ENCODE measurements at regions not wholly inside any gene's neighbourhood (a gene's known extent, or its start where the extent isn't known, plus 50 kb on each side); places are given as distances from the start of the nearest gene placed in this dataset.
"Not testable (repeated sequence)": the region's sequence is repeated elsewhere in the genome, so short reads cannot be mapped to it uniquely, and the experiment has no call there.

DNA sequence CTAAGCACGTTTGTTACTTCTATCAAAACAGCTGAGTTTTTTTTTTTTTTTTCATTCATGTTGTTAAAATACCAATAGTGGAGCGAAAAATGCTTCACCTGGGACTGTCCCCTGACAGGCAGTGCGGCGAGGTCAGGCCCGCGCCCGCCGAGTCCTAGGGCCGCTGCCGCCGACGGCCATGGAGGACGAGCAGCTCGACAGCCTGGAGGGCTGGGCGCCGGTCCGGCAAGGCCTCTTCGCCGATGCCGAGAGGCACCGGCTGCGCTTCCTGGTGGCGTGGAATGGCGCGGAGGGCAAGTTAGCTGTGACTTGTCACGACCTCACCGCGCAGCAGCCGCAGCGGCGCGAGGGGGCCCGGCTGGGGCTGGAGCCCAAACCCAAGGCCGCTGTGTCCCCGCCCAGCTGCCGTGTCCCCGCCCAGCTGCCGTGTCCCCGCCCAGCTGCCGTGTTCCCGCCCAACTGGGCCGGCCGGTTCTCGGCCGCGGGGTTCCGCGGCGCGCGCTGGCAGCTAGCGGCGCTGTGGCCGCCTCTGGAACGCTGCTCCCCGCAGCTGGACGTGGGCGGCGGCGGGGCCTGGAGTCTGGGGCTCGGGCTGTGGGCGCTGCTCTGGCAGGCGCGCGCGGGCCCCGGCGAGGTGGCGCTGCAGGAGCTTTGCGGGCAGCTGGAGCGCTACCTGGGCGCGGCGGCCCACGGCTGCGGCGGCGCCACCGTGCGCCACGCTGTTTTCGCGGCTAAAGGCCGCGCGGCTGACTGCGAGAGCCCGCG lies 56.7 kb upstream of the GOLGA8R start:
- not testable (repeated sequence) for H3K4me3 ChIP-seq (ENCODE audit: insufficient read depth, low read depth, low read length, poor library complexity, severe bottlenecking); H3K4me1 ChIP-seq (ENCODE audit: control insufficient read depth, insufficient read depth, low read length, poor library complexity, severe bottlenecking); H3K27ac ChIP-seq (ENCODE audit: insufficient read depth, low read length, poor library complexity, severe bottlenecking); H3K27me3 ChIP-seq (replicated peaks; ENCODE audit: control insufficient read depth, insufficient read depth, low read length, poor library complexity, severe bottlenecking); H3K36me3 ChIP-seq (ENCODE audit: control insufficient read depth, insufficient read depth, low read length); H3K9me3 ChIP-seq (ENCODE audit: control insufficient read depth, low read length)
- DNase-seq: peak; percentile 34 to 45 (median 39)

- H3K9me3 ChIP-seq (ENCODE audit: control insufficient read depth, low read length): not testable (repeated sequence)
Observed at GRCh38 chr15:30471366-30471749, 57.3 kb upstream of the GOLGA8R start.

GRCh38 chr15:30471817-30472551 lies 57.9 kb upstream of the GOLGA8R start:
- H3K9me3 ChIP-seq (ENCODE audit: control insufficient read depth, low read length); H3K4me1 ChIP-seq (ENCODE audit: control insufficient read depth, insufficient read depth, low read length, poor library complexity, severe bottlenecking); H3K36me3 ChIP-seq (ENCODE audit: control insufficient read depth, insufficient read depth, low read length); H3K4me3 ChIP-seq (ENCODE audit: insufficient read depth, low read depth, low read length, poor library complexity, severe bottlenecking); DNase-seq; H3K27me3 ChIP-seq (replicated peaks; ENCODE audit: control insufficient read depth, insufficient read depth, low read length, poor library complexity, severe bottlenecking); H3K27ac ChIP-seq (ENCODE audit: insufficient read depth, low read length, poor library complexity, severe bottlenecking): not testable (repeated sequence)

More at GRCh38 chr15:30471366-30471749, 57.3 kb upstream of the GOLGA8R start:
- not testable (repeated sequence) for H3K36me3 ChIP-seq (ENCODE audit: control insufficient read depth, insufficient read depth, low read length); H3K4me1 ChIP-seq (ENCODE audit: control insufficient read depth, insufficient read depth, low read length, poor library complexity, severe bottlenecking); DNase-seq; H3K27ac ChIP-seq (ENCODE audit: insufficient read depth, low read length, poor library complexity, severe bottlenecking); H3K4me3 ChIP-seq (ENCODE audit: insufficient read depth, low read depth, low read length, poor library complexity, severe bottlenecking); H3K27me3 ChIP-seq (replicated peaks; ENCODE audit: control insufficient read depth, insufficient read depth, low read length, poor library complexity, severe bottlenecking)

- H3K27me3 ChIP-seq (replicated peaks; ENCODE audit: control insufficient read depth, insufficient read depth, low read length, poor library complexity, severe bottlenecking); H3K9me3 ChIP-seq (ENCODE audit: control insufficient read depth, low read length); H3K36me3 ChIP-seq (ENCODE audit: control insufficient read depth, insufficient read depth, low read length); H3K27ac ChIP-seq (ENCODE audit: insufficient read depth, low read length, poor library complexity, severe bottlenecking); DNase-seq; H3K4me3 ChIP-seq (ENCODE audit: insufficient read depth, low read depth, low read length, poor library complexity, severe bottlenecking); H3K4me1 ChIP-seq (ENCODE audit: control insufficient read depth, insufficient read depth, low read length, poor library complexity, severe bottlenecking): not testable (repeated sequence)
Observed at GRCh38 chr15:30484887-30485286, 67.0 kb upstream of the GOLGA8Q start.

- H3K36me3 ChIP-seq (ENCODE audit: control insufficient read depth, insufficient read depth, low read length); H3K27ac ChIP-seq (ENCODE audit: insufficient read depth, low read length, poor library complexity, severe bottlenecking); H3K4me3 ChIP-seq (ENCODE audit: insufficient read depth, low read depth, low read length, poor library complexity, severe bottlenecking); H3K9me3 ChIP-seq (ENCODE audit: control insufficient read depth, low read length); H3K4me1 ChIP-seq (ENCODE audit: control insufficient read depth, insufficient read depth, low read length, poor library complexity, severe bottlenecking); H3K27me3 ChIP-seq (replicated peaks; ENCODE audit: control insufficient read depth, insufficient read depth, low read length, poor library complexity, severe bottlenecking); DNase-seq: not testable (repeated sequence)
Observed at GRCh38 chr15:30489237-30489636, 62.6 kb upstream of the GOLGA8Q start.

GRCh38 chr15:30490334-30490733 lies 61.5 kb upstream of the GOLGA8Q start:
- H3K4me3 ChIP-seq (ENCODE audit: insufficient read depth, low read depth, low read length, poor library complexity, severe bottlenecking); DNase-seq; H3K4me1 ChIP-seq (ENCODE audit: control insufficient read depth, insufficient read depth, low read length, poor library complexity, severe bottlenecking); H3K27ac ChIP-seq (ENCODE audit: insufficient read depth, low read length, poor library complexity, severe bottlenecking); H3K27me3 ChIP-seq (replicated peaks; ENCODE audit: control insufficient read depth, insufficient read depth, low read length, poor library complexity, severe bottlenecking); H3K9me3 ChIP-seq (ENCODE audit: control insufficient read depth, low read length); H3K36me3 ChIP-seq (ENCODE audit: control insufficient read depth, insufficient read depth, low read length): not testable (repeated sequence)

DNA sequence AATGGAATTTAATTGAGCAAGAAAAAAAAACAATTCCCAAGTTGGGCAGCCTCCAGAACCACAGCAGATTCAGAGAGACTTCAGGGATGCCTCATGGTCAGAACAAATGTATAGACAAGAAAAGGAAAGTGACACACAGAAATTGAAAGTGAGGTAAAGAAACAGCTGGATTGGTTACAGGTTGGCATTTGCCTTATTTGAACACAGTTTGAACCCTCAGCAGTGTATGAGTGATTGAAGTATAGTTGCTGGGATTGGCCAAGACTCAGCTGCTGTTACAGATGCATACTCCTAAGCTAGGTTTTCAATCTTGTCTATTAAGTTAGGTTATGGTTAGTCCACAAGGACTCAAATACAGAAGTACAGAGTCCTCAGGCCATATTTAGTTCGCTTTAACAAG lies 57.9 kb upstream of the GOLGA8Q start:
- not testable (repeated sequence) for H3K27me3 ChIP-seq (replicated peaks; ENCODE audit: control insufficient read depth, insufficient read depth, low read length, poor library complexity, severe bottlenecking); H3K36me3 ChIP-seq (ENCODE audit: control insufficient read depth, insufficient read depth, low read length); H3K9me3 ChIP-seq (ENCODE audit: control insufficient read depth, low read length); DNase-seq; H3K27ac ChIP-seq (ENCODE audit: insufficient read depth, low read length, poor library complexity, severe bottlenecking); H3K4me1 ChIP-seq (ENCODE audit: control insufficient read depth, insufficient read depth, low read length, poor library complexity, severe bottlenecking); H3K4me3 ChIP-seq (ENCODE audit: insufficient read depth, low read depth, low read length, poor library complexity, severe bottlenecking)

GRCh38 chr15:30497275-30497674 lies 54.6 kb upstream of the GOLGA8Q start:
- not testable (repeated sequence) for H3K27ac ChIP-seq (ENCODE audit: insufficient read depth, low read length, poor library complexity, severe bottlenecking); DNase-seq; H3K36me3 ChIP-seq (ENCODE audit: control insufficient read depth, insufficient read depth, low read length); H3K27me3 ChIP-seq (replicated peaks; ENCODE audit: control insufficient read depth, insufficient read depth, low read length, poor library complexity, severe bottlenecking); H3K9me3 ChIP-seq (ENCODE audit: control insufficient read depth, low read length); H3K4me3 ChIP-seq (ENCODE audit: insufficient read depth, low read depth, low read length, poor library complexity, severe bottlenecking); H3K4me1 ChIP-seq (ENCODE audit: control insufficient read depth, insufficient read depth, low read length, poor library complexity, severe bottlenecking)

GRCh38 chr15:30499233-30499632 lies 52.6 kb upstream of the GOLGA8Q start:
- not testable (repeated sequence) for H3K36me3 ChIP-seq (ENCODE audit: control insufficient read depth, insufficient read depth, low read length); DNase-seq; H3K9me3 ChIP-seq (ENCODE audit: control insufficient read depth, low read length); H3K4me3 ChIP-seq (ENCODE audit: insufficient read depth, low read depth, low read length, poor library complexity, severe bottlenecking); H3K27me3 ChIP-seq (replicated peaks; ENCODE audit: control insufficient read depth, insufficient read depth, low read length, poor library complexity, severe bottlenecking); H3K27ac ChIP-seq (ENCODE audit: insufficient read depth, low read length, poor library complexity, severe bottlenecking); H3K4me1 ChIP-seq (ENCODE audit: control insufficient read depth, insufficient read depth, low read length, poor library complexity, severe bottlenecking)

DNA sequence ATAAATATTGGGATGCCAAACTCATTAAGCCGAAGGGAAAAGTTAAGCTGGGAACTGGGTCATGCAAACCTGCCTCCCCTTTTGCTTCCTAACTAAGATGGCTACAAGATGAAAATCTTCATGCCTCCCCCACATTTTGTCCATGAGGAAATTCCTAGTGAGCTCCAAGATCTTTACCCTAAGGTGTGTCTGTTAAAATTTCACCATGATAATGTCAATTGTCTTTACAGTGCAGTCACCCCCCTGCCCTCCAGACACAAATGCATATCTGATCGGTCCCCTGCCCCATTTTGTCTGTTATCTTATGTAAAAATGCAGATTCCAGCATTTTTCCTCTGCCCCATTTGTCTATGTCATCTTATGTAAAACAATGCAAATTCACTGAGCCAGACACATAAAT lies 51.3 kb upstream of the GOLGA8Q start:
- H3K36me3 ChIP-seq (ENCODE audit: control insufficient read depth, insufficient read depth, low read length); H3K9me3 ChIP-seq (ENCODE audit: control insufficient read depth, low read length); DNase-seq; H3K4me1 ChIP-seq (ENCODE audit: control insufficient read depth, insufficient read depth, low read length, poor library complexity, severe bottlenecking); H3K27ac ChIP-seq (ENCODE audit: insufficient read depth, low read length, poor library complexity, severe bottlenecking); H3K4me3 ChIP-seq (ENCODE audit: insufficient read depth, low read depth, low read length, poor library complexity, severe bottlenecking); H3K27me3 ChIP-seq (replicated peaks; ENCODE audit: control insufficient read depth, insufficient read depth, low read length, poor library complexity, severe bottlenecking): not testable (repeated sequence)

Data from effector memory CD4-positive, alpha-beta T cell (primary cell).